H1 (cell line): ENCODE measurements at regions not wholly inside any gene's neighbourhood (a gene's known extent, or its start where the extent isn't known, plus 50 kb on each side); places are given as distances from the start of the nearest gene placed in this dataset.

Source experiments
- ASH2L ChIP-seq: fragments of 200-600, 300-600 bp; sonication (generic); IDR thresholded peaks from one replicate; pipeline ENCODE4 v1.7.1; 2017; ENCODE audit warnings: low read length
- ATF3 ChIP-seq: IDR thresholded peaks from 2 replicates; pipeline ENCODE4 v1.6.1; 2011; ENCODE audit warnings: low read depth, mild to moderate bottlenecking, low read length; ENCODE audit not compliant: insufficient read depth
- CBX5 ChIP-seq: fragments of 300-800, 300-1000 bp; sonication (generic); IDR thresholded peaks from 2 replicates; pipeline ENCODE4 v1.7.1; 2016; ENCODE audit warnings: antibody characterized with exemption, low read length, low read depth
- EP300 ChIP-seq, 2 experiments: IDR thresholded peaks; 1 replicate in 1 of 2; 2 replicates in 1 of 2; pipeline ENCODE4 v1.6.1; 2011 to 2012; ENCODE audit warnings: low read depth in 2 of 2, low read length in 2 of 2, mild to moderate bottlenecking in 2 of 2, borderline replicate concordance in 1 of 2, inconsistent platforms in 1 of 2, moderate library complexity in 1 of 2
- JUN ChIP-seq: IDR thresholded peaks from 2 replicates; pipeline ENCODE4 v1.6.1; 2011; ENCODE audit warnings: low read depth, mild to moderate bottlenecking, improper control_type of control experiment, low read length
- POLR2A ChIP-seq, 2 experiments: IDR thresholded peaks; 1 replicate in 1 of 2; 2 replicates in 1 of 2; pipeline ENCODE4 v1.6.1; 2011; ENCODE audit warnings: low read depth in 2 of 2, low read length in 2 of 2, mild to moderate bottlenecking in 2 of 2; ENCODE audit errors: control extremely low read depth in 1 of 2
- POLR2AphosphoS5 ChIP-seq: IDR thresholded peaks from 2 replicates; pipeline ENCODE4 v1.6.1; 2011; ENCODE audit warnings: low read depth, low read length
- SAP30 ChIP-seq: fragments of 300-600 bp; sonication (generic); IDR thresholded peaks from 2 replicates; pipeline ENCODE4 v1.7.1; 2012; ENCODE audit warnings: low read length, moderate library complexity, mild to moderate bottlenecking, inconsistent platforms; ENCODE audit not compliant: insufficient read depth, insufficient replicate concordance
- SIN3A ChIP-seq, 2 experiments: IDR thresholded peaks in 1 of 2; conservative IDR thresholded peaks in 1 of 2; 2 replicates each; pipeline ENCODE4 v1.6.1; 2011 to 2012; ENCODE audit warnings: low read length in 2 of 2, improper control_type of control experiment in 1 of 2, low read depth in 1 of 2, mild to moderate bottlenecking in 1 of 2
- TAF7 ChIP-seq: optimal IDR thresholded peaks from 2 replicates; pipeline ENCODE3; 2011; ENCODE audit warnings: low read depth, mild to moderate bottlenecking, inconsistent platforms, low read length, moderate library complexity, borderline replicate concordance
- ZNF274 ChIP-seq: IDR thresholded peaks from 2 replicates; pipeline ENCODE4 v1.7.0; 2012; ENCODE audit warnings: low read length, borderline replicate concordance; ENCODE audit errors: extremely low read depth
- TF ChIP-seq, protein P1 (sequence below), 3 experiments: IDR thresholded peaks; 1 replicate in 2 of 3; 2 replicates in 1 of 3; pipeline versions ENCODE4 v1.5.1 to v1.6.1; 2011; ENCODE audit warnings: low read length in 3 of 3, mild to moderate bottlenecking in 3 of 3, inconsistent platforms in 2 of 3, low read depth in 1 of 3, moderate library complexity in 1 of 3; ENCODE audit not compliant: insufficient read depth in 1 of 3; ENCODE audit errors: control extremely low read depth in 1 of 3
- TF ChIP-seq, protein P2 (sequence below): IDR thresholded peaks from 2 replicates; pipeline ENCODE4 v1.6.1; 2012; ENCODE audit warnings: inconsistent platforms

GRCh38 chr3:82082796-82083195 lies 321.4 kb upstream of the GBE1 start:
- TF ChIP-seq, protein P1, sequence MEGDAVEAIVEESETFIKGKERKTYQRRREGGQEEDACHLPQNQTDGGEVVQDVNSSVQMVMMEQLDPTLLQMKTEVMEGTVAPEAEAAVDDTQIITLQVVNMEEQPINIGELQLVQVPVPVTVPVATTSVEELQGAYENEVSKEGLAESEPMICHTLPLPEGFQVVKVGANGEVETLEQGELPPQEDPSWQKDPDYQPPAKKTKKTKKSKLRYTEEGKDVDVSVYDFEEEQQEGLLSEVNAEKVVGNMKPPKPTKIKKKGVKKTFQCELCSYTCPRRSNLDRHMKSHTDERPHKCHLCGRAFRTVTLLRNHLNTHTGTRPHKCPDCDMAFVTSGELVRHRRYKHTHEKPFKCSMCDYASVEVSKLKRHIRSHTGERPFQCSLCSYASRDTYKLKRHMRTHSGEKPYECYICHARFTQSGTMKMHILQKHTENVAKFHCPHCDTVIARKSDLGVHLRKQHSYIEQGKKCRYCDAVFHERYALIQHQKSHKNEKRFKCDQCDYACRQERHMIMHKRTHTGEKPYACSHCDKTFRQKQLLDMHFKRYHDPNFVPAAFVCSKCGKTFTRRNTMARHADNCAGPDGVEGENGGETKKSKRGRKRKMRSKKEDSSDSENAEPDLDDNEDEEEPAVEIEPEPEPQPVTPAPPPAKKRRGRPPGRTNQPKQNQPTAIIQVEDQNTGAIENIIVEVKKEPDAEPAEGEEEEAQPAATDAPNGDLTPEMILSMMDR (IDR thresholded peaks at IDR 0.05; ENCODE audit: control extremely low read depth in 1 of 3, insufficient read depth in 1 of 3, low read depth in 1 of 3, low read length in 3 of 3) = no peak
- TF ChIP-seq CBX5 (no peak), TAF7 (no peak), SAP30 (no peak), SIN3A (conservative IDR thresholded peaks at IDR 0.05 in 1 of 2, IDR thresholded peaks at IDR 0.05 in 1 of 2; ENCODE audit: low read depth in 1 of 2, low read length in 2 of 2) (no peak), ATF3 (no peak), EP300 (IDR thresholded peaks at IDR 0.05; ENCODE audit: borderline replicate concordance in 1 of 2, low read depth in 2 of 2, low read length in 2 of 2) (no peak), POLR2AphosphoS5 (no peak), ZNF274 (no peak), POLR2A (IDR thresholded peaks at IDR 0.05; ENCODE audit: control extremely low read depth in 1 of 2, low read depth in 2 of 2, low read length in 2 of 2) (no peak), ASH2L (no peak), JUN (no peak)
- TF ChIP-seq, protein P2, sequence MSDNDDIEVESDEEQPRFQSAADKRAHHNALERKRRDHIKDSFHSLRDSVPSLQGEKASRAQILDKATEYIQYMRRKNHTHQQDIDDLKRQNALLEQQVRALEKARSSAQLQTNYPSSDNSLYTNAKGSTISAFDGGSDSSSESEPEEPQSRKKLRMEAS = no peak
